Brain microvascular endothelial cell (primary cell): ENCODE measurements at regions not wholly inside any gene's neighbourhood (a gene's known extent, or its start where the extent isn't known, plus 50 kb on each side); places are given as distances from the start of the nearest gene placed in this dataset.

Experiments used
- DNase-seq: peaks from one replicate; pipeline ENCODE4 v3.0.0-alpha.2; 2020
- H3K27ac ChIP-seq: fragments of 250-450 bp; sonication (Bioruptor Pico); 2 replicates; pipeline ENCODE4 v1.5.1; 2020; ENCODE audit warnings: mild to moderate bottlenecking, moderate library complexity
- H3K27me3 ChIP-seq: fragments of 250-450 bp; sonication (Bioruptor Pico); replicated peaks from 2 replicates; pipeline ENCODE4 v1.5.1; 2020; ENCODE audit warnings: mild to moderate bottlenecking
- H3K36me3 ChIP-seq: fragments of 250-450 bp; sonication (Bioruptor Pico); replicated peaks from 2 replicates; pipeline ENCODE4 v1.5.1; 2020; ENCODE audit warnings: mild to moderate bottlenecking
- H3K4me3 ChIP-seq: 2 replicates; pipeline ENCODE4 v1.5.1; 2011; ENCODE audit warnings: low read depth, mild to moderate bottlenecking, control low read depth, low read length, moderate library complexity
- CTCF ChIP-seq: IDR thresholded peaks from 2 replicates; pipeline ENCODE4 v1.5.1; 2011; ENCODE audit warnings: low read depth, mild to moderate bottlenecking, moderate library complexity, low read length, control low read depth, inconsistent platforms; ENCODE audit errors: missing control alignments
- in situ Hi-C: cut with HindIII; loops from 2 replicates; pipeline ENCODE4 v1.10.0; 2017; ENCODE audit warnings: low sequenced_read_pairs, low pct_ligation_motif_present

- no peak for TF ChIP-seq CTCF
- Histone ChIP-seq H3K27me3 (no peaks in the 10 kb centered on the region), H3K4me3 (no peak overlapping the region), H3K36me3 (no peaks in the 10 kb centered on the region), H3K27ac (no peak overlapping the region)
- in situ Hi-C loops, result no loop called here
- DNase-seq, result no peak
These were observed 456.5 kb upstream of the THRB start for GRCh38 chr3:24951180-24951579.

- no peak for DNase-seq
- H3K27me3 ChIP-seq, result no peaks in the 10 kb centered on the region
- no peak for TF ChIP-seq CTCF
- no peaks in the 10 kb centered on the region for H3K36me3 ChIP-seq
- in situ Hi-C loops, result no loop called here
- no peak overlapping the region for H3K27ac ChIP-seq
- no peak overlapping the region for H3K4me3 ChIP-seq
These were observed 457.7 kb upstream of the THRB start for GRCh38 chr3:24952388-24952787.

- no peak overlapping the region for H3K27ac ChIP-seq
- no peaks in the 10 kb centered on the region for H3K27me3 ChIP-seq
- DNase-seq, result no peak
- TF ChIP-seq CTCF, result no peak
- H3K4me3 ChIP-seq, result no peak overlapping the region
- H3K36me3 ChIP-seq, result no peaks in the 10 kb centered on the region
- in situ Hi-C loops, result no loop called here
These were observed 458.6 kb upstream of the THRB start for GRCh38 chr3:24953060-24953771.

GRCh38 chr3:24956613-24957012, 462.0 kb upstream of the THRB start:
- Histone ChIP-seq H3K4me3 (no peak overlapping the region), H3K27me3 (no peaks in the 10 kb centered on the region), H3K27ac (no peak overlapping the region), H3K36me3 (no peaks in the 10 kb centered on the region)
- no peak for TF ChIP-seq CTCF
- in situ Hi-C loops, result no loop called here
- DNase-seq, result no peak

GRCh38 chr3:24958271-24958670, 463.6 kb upstream of the THRB start:
- no peak overlapping the region for H3K4me3 ChIP-seq
- H3K27ac ChIP-seq, result no peak overlapping the region
- no peak for TF ChIP-seq CTCF
- no peaks in the 10 kb centered on the region for H3K27me3 ChIP-seq
- in situ Hi-C loops, result no loop called here
- H3K36me3 ChIP-seq, result no peaks in the 10 kb centered on the region
- DNase-seq, result no peak

GRCh38 chr3:24958910-24959447, 464.3 kb upstream of the THRB start:
- Histone ChIP-seq H3K27ac (no peak overlapping the region), H3K36me3 (no peaks in the 10 kb centered on the region), H3K4me3 (no peak overlapping the region), H3K27me3 (no peaks in the 10 kb centered on the region)
- TF ChIP-seq CTCF, result no peak
- DNase-seq, result no peak
- in situ Hi-C loops, result no loop called here
